ENCODE measurements at regions not wholly inside any gene's neighbourhood (a gene's known extent, or its start where the extent isn't known, plus 50 kb on each side); places are given as distances from the start of the nearest gene placed in this dataset.
"Not testable (repeated sequence)": the region's sequence is repeated elsewhere in the genome, so short reads cannot be mapped to it uniquely, and the experiment has no call there.

DNA sequence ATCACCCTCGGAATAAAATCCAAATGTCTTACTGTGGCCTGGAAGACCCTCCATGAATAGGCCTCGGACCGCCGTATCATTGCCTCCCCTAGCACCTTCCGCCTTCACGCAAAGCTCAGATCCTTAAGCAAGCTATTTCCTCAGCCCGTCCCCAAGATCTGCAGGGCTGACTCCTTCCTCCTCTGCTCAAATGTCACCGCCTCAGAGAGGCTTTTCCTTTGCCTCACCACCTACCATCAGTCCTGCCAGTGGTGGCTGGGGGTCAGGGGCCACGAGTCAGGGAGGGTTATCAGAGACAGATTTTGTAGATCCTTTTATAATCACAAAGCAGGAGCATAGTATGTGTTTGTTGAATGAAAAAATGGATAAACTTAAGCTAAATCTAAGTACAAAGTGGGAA is 74.4 kb upstream of the KIF2A start:
- no TSS peak for BruUV-seq (replicated peaks)
- H3K9ac ChIP-seq (replicated peaks; ENCODE audit: extremely low read depth, insufficient read depth, low read length): no peak overlapping the region
- H3K9me1 ChIP-seq (replicated peaks; ENCODE audit: control insufficient read depth, extremely low read depth, insufficient read depth, low read length): no peaks in the 10 kb centered on the region
- H3K4me3 ChIP-seq (replicated peaks in 1 of 3; ENCODE audit: insufficient read depth in 1 of 3, low read depth in 1 of 3, low read length in 3 of 3): no peak overlapping the region
- dilution Hi-C loops (cut with MboI; ENCODE audit: extremely low pct_ligation_motif_present, low sequenced_read_pairs) (no loop called here), intact Hi-C loops (cut with micrococcal nuclease) (no loop called here)
- H3K4me2 ChIP-seq (ENCODE audit: insufficient read depth, low read length): no peak overlapping the region
- no peaks in the 10 kb centered on the region for H3K9me3 ChIP-seq (replicated peaks; ENCODE audit: control insufficient read depth, insufficient read depth, low read length)
- TF ChIP-seq FOS (IDR thresholded peaks at IDR 0.05; ENCODE audit: borderline replicate concordance, insufficient read depth, low read length): no peak
- TF ChIP-seq, protein P1, sequence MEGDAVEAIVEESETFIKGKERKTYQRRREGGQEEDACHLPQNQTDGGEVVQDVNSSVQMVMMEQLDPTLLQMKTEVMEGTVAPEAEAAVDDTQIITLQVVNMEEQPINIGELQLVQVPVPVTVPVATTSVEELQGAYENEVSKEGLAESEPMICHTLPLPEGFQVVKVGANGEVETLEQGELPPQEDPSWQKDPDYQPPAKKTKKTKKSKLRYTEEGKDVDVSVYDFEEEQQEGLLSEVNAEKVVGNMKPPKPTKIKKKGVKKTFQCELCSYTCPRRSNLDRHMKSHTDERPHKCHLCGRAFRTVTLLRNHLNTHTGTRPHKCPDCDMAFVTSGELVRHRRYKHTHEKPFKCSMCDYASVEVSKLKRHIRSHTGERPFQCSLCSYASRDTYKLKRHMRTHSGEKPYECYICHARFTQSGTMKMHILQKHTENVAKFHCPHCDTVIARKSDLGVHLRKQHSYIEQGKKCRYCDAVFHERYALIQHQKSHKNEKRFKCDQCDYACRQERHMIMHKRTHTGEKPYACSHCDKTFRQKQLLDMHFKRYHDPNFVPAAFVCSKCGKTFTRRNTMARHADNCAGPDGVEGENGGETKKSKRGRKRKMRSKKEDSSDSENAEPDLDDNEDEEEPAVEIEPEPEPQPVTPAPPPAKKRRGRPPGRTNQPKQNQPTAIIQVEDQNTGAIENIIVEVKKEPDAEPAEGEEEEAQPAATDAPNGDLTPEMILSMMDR (IDR thresholded peaks at IDR 0.05; ENCODE audit: extremely low read depth in 1 of 2, insufficient read depth in 1 of 2, low read depth in 1 of 2, low read length in 2 of 2): no peak
- TF ChIP-seq, protein P2, sequence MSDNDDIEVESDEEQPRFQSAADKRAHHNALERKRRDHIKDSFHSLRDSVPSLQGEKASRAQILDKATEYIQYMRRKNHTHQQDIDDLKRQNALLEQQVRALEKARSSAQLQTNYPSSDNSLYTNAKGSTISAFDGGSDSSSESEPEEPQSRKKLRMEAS (IDR thresholded peaks at IDR 0.05; ENCODE audit: insufficient read depth, insufficient read length): no peak
- no peak for TF ChIP-seq JUN (IDR thresholded peaks at IDR 0.05; ENCODE audit: borderline replicate concordance, insufficient read depth, insufficient read length, low read depth)
- no peak overlapping the region for H3K27ac ChIP-seq (ENCODE audit: insufficient read depth, low read depth, low read length)
- FAIRE-seq: no peak
- H3K79me2 ChIP-seq (ENCODE audit: control insufficient read depth, insufficient read depth, low read length): no peaks in the 10 kb centered on the region
- H3K36me3 ChIP-seq (ENCODE audit: control insufficient read depth in 2 of 2, extremely low read depth in 1 of 2, insufficient read depth in 2 of 2, low read length in 2 of 2): no peaks in the 10 kb centered on the region
- no peaks in the 10 kb centered on the region for H3K4me1 ChIP-seq (ENCODE audit: control insufficient read depth, extremely low read depth, insufficient read depth, low read length)
- no peak for DNase-seq (ENCODE audit: low read depth, low spot score)
- no peaks in the 10 kb centered on the region for H3K27me3 ChIP-seq (ENCODE audit: control insufficient read depth in 2 of 2, insufficient read depth in 2 of 2, low read length in 2 of 2)
- no peak overlapping the region for H2AFZ ChIP-seq (ENCODE audit: low read depth, low read length)
- H4K20me1 ChIP-seq (replicated peaks; ENCODE audit: control insufficient read depth, extremely low read depth, insufficient read depth, low read length): no peaks in the 10 kb centered on the region
- CTCF ChIA-PET: no interaction called here
- POLR2A ChIA-PET: no interaction called here

DNA sequence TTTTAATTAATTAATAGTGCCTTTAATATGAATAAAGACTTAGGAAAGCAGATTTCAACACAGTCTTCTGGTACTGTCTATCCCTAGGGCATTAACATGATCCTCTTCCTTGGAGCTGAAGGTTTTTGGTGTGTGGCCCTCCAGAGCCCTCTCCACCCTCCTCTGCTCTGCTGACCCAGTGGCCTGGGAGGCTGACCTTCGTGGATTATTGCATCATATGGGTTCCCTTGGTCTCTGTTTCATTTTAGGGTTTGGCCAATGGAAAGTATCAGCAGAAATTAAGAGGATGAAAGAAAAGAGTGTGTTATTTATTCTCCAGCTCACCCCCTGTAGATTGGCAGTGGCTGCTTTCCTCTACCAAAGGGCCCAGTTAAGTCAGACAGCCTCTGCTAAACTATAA is 73.8 kb upstream of the KIF2A start:
- CTCF ChIA-PET; H3K9ac ChIP-seq (replicated peaks; ENCODE audit: extremely low read depth, insufficient read depth, low read length); intact Hi-C loops (cut with micrococcal nuclease); H3K9me3 ChIP-seq (replicated peaks; ENCODE audit: control insufficient read depth, insufficient read depth, low read length); H3K9me1 ChIP-seq (replicated peaks; ENCODE audit: control insufficient read depth, extremely low read depth, insufficient read depth, low read length); H2AFZ ChIP-seq (ENCODE audit: low read depth, low read length); H3K4me1 ChIP-seq (ENCODE audit: control insufficient read depth, extremely low read depth, insufficient read depth, low read length); H3K79me2 ChIP-seq (ENCODE audit: control insufficient read depth, insufficient read depth, low read length); BruUV-seq (replicated peaks); H3K36me3 ChIP-seq (ENCODE audit: control insufficient read depth in 2 of 2, extremely low read depth in 1 of 2, insufficient read depth in 2 of 2, low read length in 2 of 2); H3K27me3 ChIP-seq (ENCODE audit: control insufficient read depth in 2 of 2, insufficient read depth in 2 of 2, low read length in 2 of 2); DNase-seq (ENCODE audit: low read depth, low spot score); H3K27ac ChIP-seq (ENCODE audit: insufficient read depth, low read depth, low read length); FAIRE-seq; H4K20me1 ChIP-seq (replicated peaks; ENCODE audit: control insufficient read depth, extremely low read depth, insufficient read depth, low read length); H3K4me2 ChIP-seq (ENCODE audit: insufficient read depth, low read length); H3K4me3 ChIP-seq (replicated peaks in 1 of 3; ENCODE audit: insufficient read depth in 1 of 3, low read depth in 1 of 3, low read length in 3 of 3); dilution Hi-C loops (cut with MboI; ENCODE audit: extremely low pct_ligation_motif_present, low sequenced_read_pairs); POLR2A ChIA-PET: not testable (repeated sequence)
